Endothelial cell of umbilical vein (primary cell): ENCODE measurements at regions not wholly inside any gene's neighbourhood (a gene's known extent, or its start where the extent isn't known, plus 50 kb on each side); places are given as distances from the start of the nearest gene placed in this dataset.

Experiments
- BruUV-seq: library from RNA; stranded (reverse); fragments of 400-500 nt; replicated peaks from 2 replicates; lab custom pipeline; 2021; lab: Mats Ljungman, UMichigan
- CTCF ChIA-PET: fragments of 300-600, 350-600 bp; sonication (Branson Sonifier 250); formaldehyde crosslinking; loops from one replicate; lab custom pipeline; 2021; ENCODE audit warnings: antibody characterized with exemption, inconsistent platforms; lab: Charles Lee
- POLR2A ChIA-PET: fragments of 300-600, 350-600 bp; sonication (Branson Sonifier 250); formaldehyde crosslinking; loops from one replicate; lab custom pipeline; 2021; ENCODE audit warnings: antibody characterized with exemption, inconsistent platforms; lab: Charles Lee
- DNase-seq: peaks from one replicate; pipeline ENCODE4 v3.0.0-alpha.2; 2011; ENCODE audit warnings: low read depth, low spot score
- FAIRE-seq: peaks from 2 replicates; lab custom pipeline; 2011; peaks lifted over from hg19 to GRCh38; lab: Jason Lieb, UNC
- H2AFZ ChIP-seq: 2 replicates; pipeline ENCODE4 v1.6.0; 2012; ENCODE audit warnings: low read depth, low read length, control low read depth, inconsistent platforms
- H3K27ac ChIP-seq: 2 replicates; pipeline ENCODE4 v1.5.1; 2011; ENCODE audit warnings: low read depth, mild to moderate bottlenecking, control low read depth, low read length, moderate library complexity; ENCODE audit not compliant: insufficient read depth
- H3K27me3 ChIP-seq, 2 experiments: 2 replicates each; pipeline versions ENCODE4 v1.6.0 to v1.6.1; 2011; ENCODE audit warnings: low read length in 2 of 2, mixed read lengths in 1 of 2; ENCODE audit not compliant: control insufficient read depth in 2 of 2, insufficient read depth in 2 of 2
- H3K36me3 ChIP-seq, 2 experiments: 2 replicates in 1 of 2; 3 replicates in 1 of 2; pipeline ENCODE4 v1.5.1; 2011; ENCODE audit warnings: low read length in 2 of 2, mild to moderate bottlenecking in 1 of 2, moderate library complexity in 1 of 2; ENCODE audit not compliant: control insufficient read depth in 2 of 2, insufficient read depth in 2 of 2; ENCODE audit errors: extremely low read depth in 1 of 2
- H3K4me1 ChIP-seq: 3 replicates; pipeline ENCODE4 v1.5.1; 2011; ENCODE audit warnings: mild to moderate bottlenecking, low read length; ENCODE audit not compliant: control insufficient read depth, insufficient read depth; ENCODE audit errors: extremely low read depth
- H3K4me2 ChIP-seq: 2 replicates; pipeline ENCODE4 v1.6.1; 2011; ENCODE audit warnings: low read length, control low read depth, mixed read lengths; ENCODE audit not compliant: insufficient read depth
- H3K4me3 ChIP-seq, 3 experiments: fragments of 200-600 bp in 1 of 3; sonication (generic), shearing (Covaris generic) in 1 of 3; replicated peaks in 1 of 3; 2 replicates each; pipeline ENCODE4 v1.5.1; 2011 to 2016; ENCODE audit warnings: control low read depth in 3 of 3, low read length in 3 of 3, mild to moderate bottlenecking in 2 of 3, inconsistent platforms in 1 of 3, low read depth in 1 of 3, moderate library complexity in 1 of 3; ENCODE audit not compliant: insufficient read depth in 1 of 3
- H3K79me2 ChIP-seq: 2 replicates; pipeline ENCODE4 v1.6.0; 2012; ENCODE audit warnings: low read length, inconsistent platforms; ENCODE audit not compliant: control insufficient read depth, insufficient read depth
- H3K9ac ChIP-seq: replicated peaks from 2 replicates; pipeline ENCODE3; 2011; ENCODE audit warnings: low read length, control low read depth; ENCODE audit not compliant: insufficient read depth; ENCODE audit errors: extremely low read depth
- H3K9me1 ChIP-seq: replicated peaks from 3 replicates; pipeline ENCODE4 v1.6.0; 2011; ENCODE audit warnings: mild to moderate bottlenecking, low read length; ENCODE audit not compliant: control insufficient read depth, insufficient read depth; ENCODE audit errors: extremely low read depth
- H3K9me3 ChIP-seq: replicated peaks from 2 replicates; pipeline ENCODE4 v1.5.1; 2012; ENCODE audit warnings: low read length, inconsistent platforms; ENCODE audit not compliant: control insufficient read depth, insufficient read depth
- H4K20me1 ChIP-seq: replicated peaks from 2 replicates; pipeline ENCODE3; 2011; ENCODE audit warnings: mild to moderate bottlenecking, low read length; ENCODE audit not compliant: control insufficient read depth, insufficient read depth; ENCODE audit errors: extremely low read depth
- CTCF ChIP-seq, 2 donors: IDR thresholded peaks; 1 replicate in 1 of 2; 2 replicates in 1 of 2; pipeline ENCODE4 v1.5.1; 2011; ENCODE audit warnings: low read length in 2 of 2, mild to moderate bottlenecking in 2 of 2, moderate library complexity in 2 of 2, control low read depth in 1 of 2, inconsistent platforms in 1 of 2, low read depth in 1 of 2; ENCODE audit not compliant: insufficient read depth in 1 of 2; ENCODE audit errors: extremely low read depth in 1 of 2
- EZH2 ChIP-seq: IDR thresholded peaks from 2 replicates; pipeline ENCODE4 v1.6.1; 2012; ENCODE audit warnings: borderline replicate concordance, low read depth, mild to moderate bottlenecking, moderate library complexity, low read length, inconsistent platforms; ENCODE audit not compliant: severe bottlenecking
- FOS ChIP-seq: IDR thresholded peaks from 2 replicates; pipeline ENCODE4 v1.6.1; 2011; ENCODE audit warnings: mild to moderate bottlenecking, low read length, moderate library complexity, borderline replicate concordance; ENCODE audit not compliant: insufficient read depth
- GATA2 ChIP-seq: IDR thresholded peaks from 2 replicates; pipeline ENCODE4 v1.7.0; 2011; ENCODE audit warnings: low read depth, mild to moderate bottlenecking, moderate library complexity, mixed read lengths, low read length; ENCODE audit not compliant: insufficient read length, insufficient read depth
- JUN ChIP-seq: IDR thresholded peaks from 2 replicates; pipeline ENCODE4 v1.6.1; 2011; ENCODE audit warnings: borderline replicate concordance, low read depth; ENCODE audit not compliant: insufficient read length, insufficient read depth
- MAX ChIP-seq: IDR thresholded peaks from 2 replicates; pipeline ENCODE4 v1.6.1; 2011; ENCODE audit not compliant: insufficient read depth, insufficient read length
- MYC ChIP-seq: IDR thresholded peaks from one replicate; pipeline ENCODE4 v1.6.1; 2011; ENCODE audit warnings: mild to moderate bottlenecking, low read depth, low read length
- POLR2A ChIP-seq: IDR thresholded peaks from 2 replicates; pipeline ENCODE4 v1.6.1; 2012; ENCODE audit warnings: low read depth, mild to moderate bottlenecking, control low read depth, low read length
- POLR2AphosphoS5 ChIP-seq: IDR thresholded peaks from 2 replicates; pipeline ENCODE4 v1.6.1; 2012; ENCODE audit warnings: low read depth, mild to moderate bottlenecking, control low read depth, low read length, moderate library complexity; ENCODE audit not compliant: insufficient read depth
- dilution Hi-C: fragments of 300-500 bp; cut with MboI; formaldehyde crosslinking; loops from one replicate; pipeline ENCODE4 v1.15.0; 2019; ENCODE audit warnings: low sequenced_read_pairs; ENCODE audit not compliant: extremely low pct_ligation_motif_present
- intact Hi-C: fragments of 100-400 bp; cut with micrococcal nuclease; formaldehyde crosslinking; loops from one replicate; pipeline ENCODE4 v1.10.0; 2022

GRCh38 chr5:160978944-160979343 is 126.9 kb upstream of the ATP10B start:
- CTCF ChIA-PET, result no interaction called here
- intact Hi-C loops (no loop called here), dilution Hi-C loops (no loop called here)
- FAIRE-seq (no peak), DNase-seq (no peak)
- Histone ChIP-seq H3K79me2 (no peaks in the 10 kb centered on the region), H3K9ac (no peak overlapping the region), H3K4me1 (no peaks in the 10 kb centered on the region), H3K27me3 (no peaks in the 10 kb centered on the region), H3K4me3 (no peak overlapping the region), H2AFZ (no peak overlapping the region), H3K36me3 (no peaks in the 10 kb centered on the region), H4K20me1 (no peaks in the 10 kb centered on the region), H3K4me2 (no peak overlapping the region), H3K27ac (no peak overlapping the region), H3K9me3 (no peaks in the 10 kb centered on the region), H3K9me1 (no peaks in the 10 kb centered on the region)
- TF ChIP-seq POLR2A, result no peak
- TF ChIP-seq EZH2, result no peak
- TF ChIP-seq JUN, result no peak
- TF ChIP-seq CTCF (IDR thresholded peaks at IDR 0.05; ENCODE audit: extremely low read depth in 1 of 2, insufficient read depth in 1 of 2, low read depth in 1 of 2, low read length in 2 of 2), result no peak
- TF ChIP-seq GATA2, result no peak
- no peak for TF ChIP-seq FOS
- no peak for TF ChIP-seq MAX
- TF ChIP-seq POLR2AphosphoS5, result no peak
- no peak for TF ChIP-seq MYC
- POLR2A ChIA-PET, result no interaction called here
- no TSS peak for BruUV-seq
